HG03439 (cell line): ENCODE measurements at regions not wholly inside any gene's neighbourhood (a gene's known extent, or its start where the extent isn't known, plus 50 kb on each side); places are given as distances from the start of the nearest gene placed in this dataset.

Experiments
- ATAC-seq: cut with Tn5 transposase; IDR thresholded peaks from one replicate; pipeline ENCODE4 v1.9.1; 2021; ENCODE audit warnings: mild to moderate bottlenecking, moderate library complexity; ENCODE audit not compliant: unreplicated experiment

DNA sequence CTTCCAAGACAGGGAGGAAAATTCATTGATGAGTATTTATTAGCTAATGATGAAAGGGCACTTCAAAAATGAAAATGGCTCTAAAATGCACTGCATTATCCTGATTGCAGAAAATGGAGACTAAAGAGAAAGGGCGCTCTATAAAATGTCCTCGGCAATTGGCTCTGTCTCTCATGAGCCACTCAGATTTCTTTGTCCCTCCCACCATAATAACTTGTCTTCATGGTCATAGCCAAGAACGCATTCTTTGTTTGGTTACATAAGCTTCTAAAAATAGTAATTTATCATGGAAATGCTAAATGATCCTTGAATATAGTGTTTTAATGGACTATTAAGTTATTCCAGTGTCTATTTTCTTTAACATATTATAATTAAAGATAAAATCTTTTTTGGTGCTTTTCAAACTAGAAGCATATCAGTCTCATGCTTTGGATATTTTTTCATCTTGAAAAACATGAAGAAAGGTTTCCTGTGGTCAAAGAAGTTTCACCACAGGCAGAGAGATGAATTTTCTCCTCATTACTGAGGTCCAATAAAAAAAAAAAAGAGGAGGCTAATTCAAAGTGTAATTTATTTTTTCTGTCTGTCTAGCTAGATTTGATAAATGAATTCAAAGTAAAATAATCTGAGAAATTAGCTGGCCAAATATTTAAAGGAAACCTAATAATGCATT, 238.1 kb upstream of the BLID start:
- no peak for ATAC-seq

DNA sequence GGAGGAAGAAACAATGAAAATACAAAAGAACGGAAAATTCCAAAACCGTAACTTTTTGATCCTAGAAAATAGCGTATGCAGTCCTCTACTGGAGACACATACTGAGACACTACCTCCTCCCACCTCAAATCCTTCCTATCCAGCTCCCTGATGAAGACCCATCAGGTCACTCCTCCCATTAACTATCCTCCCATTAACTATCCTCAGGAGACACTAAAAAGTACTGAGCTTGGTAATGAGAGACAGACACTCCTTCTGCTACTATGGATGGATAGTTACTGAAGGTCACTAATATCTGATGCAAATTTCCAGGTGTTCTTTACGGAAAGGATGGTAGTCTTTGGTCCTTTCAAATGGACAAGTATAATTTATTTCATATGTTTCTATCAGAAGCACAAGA, 237.5 kb upstream of the BLID start:
- no peak for ATAC-seq

DNA sequence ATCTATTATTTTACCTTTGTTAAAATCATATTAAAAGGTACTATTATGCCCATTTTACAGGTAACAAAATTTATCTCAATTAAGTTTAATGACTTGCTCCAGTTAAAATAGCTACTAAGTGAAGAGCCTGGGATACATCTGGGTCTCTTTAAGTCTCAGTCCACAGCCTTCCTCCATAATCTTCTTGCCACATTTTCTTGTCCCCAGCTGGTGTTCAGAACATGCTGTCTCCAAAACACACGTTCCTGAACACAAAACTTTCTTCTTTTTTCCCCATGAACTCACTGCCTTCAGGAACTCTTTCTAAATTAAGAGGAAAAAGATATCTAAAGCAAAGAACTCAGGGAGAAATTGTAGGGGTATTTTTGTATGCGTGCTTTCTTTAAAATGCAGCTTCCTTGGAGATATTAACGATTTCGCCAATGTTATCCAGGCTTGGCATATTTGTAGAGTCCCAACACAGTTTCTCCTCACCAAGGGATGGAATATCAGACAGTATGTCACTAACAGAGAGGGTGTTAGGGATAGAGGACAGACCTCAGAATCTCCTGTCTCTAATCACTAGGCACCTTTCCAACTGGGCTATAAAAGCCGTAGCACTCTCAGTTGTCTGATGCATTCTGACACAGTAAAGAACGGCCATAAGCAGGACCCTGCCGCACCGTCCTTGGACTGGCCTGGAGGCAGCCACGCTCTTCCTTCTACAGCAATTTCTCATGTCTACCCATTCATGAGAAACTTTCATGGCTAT, 232.8 kb upstream of the BLID start:
- ATAC-seq, result no peak

DNA sequence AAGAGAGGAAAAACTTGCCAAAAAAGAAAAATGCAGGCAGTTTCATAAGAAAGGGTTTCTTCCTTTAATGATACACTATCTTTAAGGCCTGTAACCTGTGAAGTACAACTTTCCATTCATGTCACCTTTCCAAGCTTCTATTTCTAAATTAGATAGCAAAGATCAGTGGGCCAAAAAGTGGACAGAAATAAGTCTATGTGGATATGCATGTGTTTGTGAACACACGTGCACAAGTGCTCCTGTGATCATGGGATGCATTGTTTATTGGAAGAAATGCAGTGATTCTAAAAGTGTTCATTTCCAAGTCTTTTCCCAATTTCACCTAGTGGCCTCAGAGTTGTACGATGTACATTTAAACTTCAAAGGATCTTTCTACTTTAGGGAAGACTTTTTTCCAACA, 230.0 kb upstream of the BLID start:
- no peak for ATAC-seq

DNA sequence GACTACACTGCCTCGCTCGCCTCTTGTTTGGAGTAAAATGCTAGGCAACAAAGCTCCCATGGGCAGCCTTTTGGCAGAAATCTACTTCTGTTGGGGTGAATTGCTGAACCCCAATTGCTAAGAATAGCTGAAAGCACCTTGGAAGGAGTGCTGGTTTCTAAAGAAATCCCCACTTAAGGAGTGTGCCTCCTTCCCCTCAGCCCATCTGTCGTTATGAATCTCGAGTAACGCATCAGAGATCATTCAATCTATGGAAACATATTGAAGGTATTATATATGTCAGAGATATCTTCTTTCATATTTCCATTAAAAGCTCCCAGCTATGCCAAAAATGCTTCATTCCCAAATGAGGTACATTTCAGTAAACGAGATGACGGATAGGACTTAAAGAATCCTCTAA, 229.6 kb upstream of the BLID start:
- no peak for ATAC-seq

DNA sequence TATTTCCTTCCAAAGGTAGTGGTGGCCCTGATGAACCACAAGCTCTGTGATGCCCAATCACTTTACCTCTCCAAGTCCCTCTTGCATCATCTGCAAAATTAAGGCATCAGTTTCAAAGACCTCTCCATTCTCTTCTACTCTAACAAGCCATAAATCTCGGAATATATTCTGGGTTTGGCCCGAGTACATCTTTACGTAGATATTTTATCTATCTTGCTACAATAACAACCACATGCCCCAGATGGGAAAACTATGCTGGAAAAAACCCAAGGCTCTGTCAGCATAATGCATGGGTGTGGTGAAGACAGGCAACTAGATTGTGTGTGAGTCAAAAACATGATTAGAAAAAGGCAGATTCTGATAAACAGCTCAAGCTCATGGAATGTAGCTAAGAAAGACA, 228.2 kb upstream of the BLID start:
- ATAC-seq, result no peak

DNA sequence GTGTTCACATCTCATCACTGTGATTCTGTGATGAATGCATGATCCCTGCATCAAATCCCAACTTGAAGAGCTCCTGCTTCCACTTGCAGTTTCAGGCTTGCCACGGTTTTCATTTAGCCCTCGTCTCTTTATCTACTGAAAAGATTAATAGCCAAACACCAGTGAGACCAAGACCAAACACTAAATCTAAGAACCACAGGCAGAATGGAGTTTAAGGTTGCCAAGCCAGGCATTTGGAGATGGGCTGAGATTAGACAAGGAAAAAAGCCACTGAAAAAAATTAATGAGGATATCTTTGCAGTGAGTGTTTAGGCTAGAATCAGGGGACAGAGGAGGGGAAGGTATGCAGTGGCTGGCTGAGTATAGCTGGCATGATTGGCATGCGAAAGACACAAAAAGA, 227.2 kb upstream of the BLID start:
- ATAC-seq, result no peak

DNA sequence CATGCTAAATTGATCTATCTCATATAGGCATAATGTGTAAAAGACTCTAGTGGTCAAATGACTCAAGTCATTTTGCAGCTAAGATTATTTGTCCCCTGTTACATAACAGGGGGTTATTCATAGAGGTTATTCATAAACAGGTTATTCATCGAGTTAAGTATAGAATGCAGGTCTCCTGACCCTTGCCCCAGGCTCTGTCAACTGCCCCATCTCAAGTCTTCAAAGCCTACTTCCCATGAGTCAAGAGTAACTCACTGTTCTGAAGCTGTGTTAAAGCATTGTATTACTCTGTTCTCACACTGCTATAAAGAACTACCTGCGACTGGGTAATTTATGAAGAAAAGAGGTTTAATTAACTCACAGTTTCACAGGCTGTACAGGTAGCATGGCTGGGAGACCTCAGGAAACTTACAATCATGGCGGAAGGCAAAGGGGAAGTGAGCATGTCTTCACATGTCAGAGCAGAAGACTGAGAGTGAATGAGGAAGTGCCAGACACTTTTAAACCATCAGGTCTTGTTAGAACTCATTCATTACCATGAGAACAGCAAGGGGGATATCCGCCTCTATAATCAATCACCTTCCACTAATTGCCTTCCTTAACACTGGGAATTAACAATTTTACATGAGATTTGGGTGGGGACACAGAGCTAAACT, 226.2 kb upstream of the BLID start:
- no peak for ATAC-seq

DNA sequence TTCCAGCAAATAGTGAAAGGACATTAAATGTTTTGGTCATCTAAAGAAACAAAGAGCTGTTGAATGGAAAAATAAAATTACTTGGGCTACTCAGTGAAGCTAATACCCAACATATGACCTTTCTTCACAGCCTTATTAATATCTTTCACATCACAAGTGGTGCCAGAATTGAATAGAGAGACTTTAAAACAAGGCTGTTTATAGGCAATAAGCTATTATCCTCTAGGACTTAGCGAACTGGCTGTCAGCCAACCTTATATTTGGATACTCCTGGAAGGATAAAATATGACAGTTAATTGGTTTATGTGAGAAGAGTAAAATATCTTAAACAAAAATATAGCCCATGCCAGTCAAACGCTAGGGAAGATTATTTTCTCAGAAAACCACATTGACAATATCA, 225.5 kb upstream of the BLID start:
- no peak for ATAC-seq

DNA sequence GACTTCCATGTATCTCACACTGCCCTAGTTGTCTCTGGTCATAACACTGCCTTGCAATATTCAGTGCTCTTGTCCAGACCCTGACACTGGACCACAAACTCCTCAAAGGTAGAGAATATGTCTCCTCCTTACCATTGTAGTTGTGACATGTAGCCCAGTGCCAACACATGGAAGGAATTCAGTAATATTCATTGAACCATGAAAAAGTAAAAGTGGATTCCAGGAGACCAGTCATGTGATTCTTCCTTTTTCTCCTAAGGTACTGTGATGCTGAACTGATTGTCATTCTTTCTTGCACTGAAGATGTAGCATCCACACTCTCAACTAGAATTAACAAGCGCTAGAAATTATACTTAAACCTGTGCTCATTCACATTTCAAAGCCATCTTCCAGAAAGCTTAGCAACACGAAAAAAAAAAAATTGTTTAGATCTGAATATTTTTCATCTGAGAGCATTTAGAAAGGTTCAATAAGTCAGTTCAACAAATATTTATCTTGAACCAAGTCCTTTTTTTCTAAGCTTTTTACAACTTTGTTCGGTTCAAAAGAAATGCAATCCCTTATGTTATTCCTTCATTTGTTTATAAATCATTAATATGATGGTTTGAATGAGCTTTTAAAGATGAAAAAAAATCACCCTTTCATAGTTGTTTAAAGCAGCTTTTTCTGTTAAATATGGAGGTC, 224.7 kb upstream of the BLID start:
- no peak for ATAC-seq

DNA sequence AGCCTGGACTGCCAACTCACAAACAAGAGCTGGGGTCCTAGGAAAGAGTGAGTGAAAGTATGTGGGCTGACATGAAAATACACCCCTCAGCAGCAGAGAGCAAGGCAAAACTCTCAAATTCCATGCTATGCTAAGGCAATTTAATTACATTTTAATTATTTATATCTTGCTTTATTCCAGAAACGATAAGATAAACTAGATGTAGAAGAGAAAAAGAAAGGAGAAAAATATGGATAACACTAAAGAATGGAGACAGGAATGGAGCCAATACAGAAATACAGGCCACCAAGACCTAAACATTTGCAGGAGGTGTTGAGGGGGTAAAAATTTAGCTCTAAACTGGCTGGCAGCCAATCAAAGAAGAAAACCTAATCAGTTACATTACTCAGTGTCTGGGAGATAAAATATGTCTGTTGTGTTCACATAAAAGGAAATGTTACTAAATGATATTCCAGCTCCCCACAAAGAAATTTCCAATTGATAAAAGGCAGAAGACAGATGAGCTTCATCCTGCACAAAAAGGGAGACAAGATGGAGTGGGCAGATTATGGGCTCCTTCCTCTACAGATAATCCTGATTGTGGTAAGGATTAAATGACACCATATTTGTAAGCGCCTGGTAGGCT, 223.5 kb upstream of the BLID start:
- no peak for ATAC-seq

DNA sequence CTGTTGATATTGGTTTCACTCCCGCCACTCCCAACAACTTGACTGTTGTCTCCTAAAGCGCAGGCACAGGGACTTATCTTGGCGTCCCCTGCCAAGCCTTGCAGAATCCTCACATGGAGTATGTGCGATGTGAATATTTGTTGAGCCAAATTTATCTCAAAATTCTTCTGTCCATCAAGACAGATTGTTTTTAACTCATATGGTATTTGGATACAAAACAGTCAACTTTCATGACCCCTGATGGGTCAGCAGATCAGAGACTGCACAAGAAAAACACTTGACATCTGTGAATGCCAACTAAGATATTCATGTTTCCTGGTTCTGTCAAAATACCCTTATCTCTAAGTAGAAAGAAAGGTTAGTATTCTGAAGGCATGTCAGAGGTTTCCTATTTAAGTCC, 221.7 kb upstream of the BLID start:
- ATAC-seq, result no peak

DNA sequence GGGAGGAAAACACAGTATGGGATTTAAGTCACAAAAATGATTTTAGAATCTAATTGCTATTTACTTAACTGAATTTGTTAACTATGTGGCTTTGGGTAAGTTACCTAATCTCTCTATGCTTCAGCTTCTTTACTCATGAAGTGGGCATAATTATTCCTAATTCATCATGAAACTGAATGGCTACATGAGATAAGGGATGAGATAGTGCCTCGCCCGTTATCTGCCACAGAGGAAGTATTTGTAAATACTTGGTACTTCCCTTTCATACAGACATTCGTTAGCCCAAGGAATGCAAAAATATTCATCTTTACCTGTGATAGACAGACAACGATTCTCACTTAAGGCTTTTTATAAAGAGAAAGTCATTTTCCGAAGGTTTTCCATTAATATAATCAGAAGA, 221.2 kb upstream of the BLID start:
- no peak for ATAC-seq

DNA sequence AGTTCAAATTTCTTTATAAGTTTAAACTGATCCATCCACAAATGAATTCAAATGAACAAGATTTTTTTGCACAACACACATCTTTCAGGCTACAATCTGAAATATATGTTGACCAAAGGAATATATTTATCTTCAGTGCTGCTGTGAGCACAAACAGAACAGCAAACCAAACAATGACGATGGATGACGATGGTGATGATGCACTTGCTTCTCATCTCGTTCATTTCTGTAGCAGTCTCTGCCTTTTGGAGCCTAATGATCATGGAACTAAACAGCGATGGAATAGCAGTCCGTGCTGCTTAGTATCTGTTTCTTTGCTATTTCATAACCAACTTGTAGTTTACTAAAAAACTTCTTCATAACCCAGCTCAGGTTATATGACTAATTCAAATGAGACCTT, 220.7 kb upstream of the BLID start:
- ATAC-seq, result no peak

DNA sequence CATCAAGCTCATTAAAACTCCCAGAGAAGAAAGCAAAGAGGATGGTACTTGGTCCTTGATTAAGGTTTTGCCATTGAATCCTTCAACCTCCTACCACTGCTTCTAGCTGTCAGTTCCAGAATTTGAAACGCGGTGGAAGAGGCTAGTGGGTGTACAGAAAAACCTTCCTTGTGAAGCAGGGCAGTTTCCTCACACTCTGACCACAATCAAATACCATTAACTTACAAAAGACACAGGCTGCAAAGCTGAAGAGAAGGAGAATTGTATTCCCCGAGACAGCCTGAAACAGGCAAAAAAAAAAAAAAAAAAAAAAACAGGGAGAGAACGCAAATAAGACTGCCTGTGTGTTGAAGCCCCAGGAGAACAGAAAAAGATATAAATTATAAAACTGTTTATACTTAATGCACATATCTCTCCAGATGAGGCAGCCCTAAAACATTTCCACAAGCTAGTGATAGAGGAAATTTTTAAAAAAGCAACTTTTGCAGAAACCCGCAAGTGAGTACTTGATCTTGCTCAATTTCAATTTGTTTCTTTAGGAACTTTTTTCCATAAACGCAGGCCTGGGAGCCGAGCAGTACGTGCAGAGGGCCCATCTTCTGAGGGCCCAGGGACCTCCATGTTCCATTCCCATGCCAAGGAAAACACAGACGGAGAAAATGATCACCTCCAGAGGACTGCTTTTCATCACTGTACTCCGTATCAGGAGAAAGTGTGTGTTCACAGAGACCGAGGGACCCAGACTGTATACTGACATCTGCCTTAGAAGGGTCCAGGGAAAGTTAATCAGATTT, 218.7 kb upstream of the BLID start:
- ATAC-seq, result no peak

DNA sequence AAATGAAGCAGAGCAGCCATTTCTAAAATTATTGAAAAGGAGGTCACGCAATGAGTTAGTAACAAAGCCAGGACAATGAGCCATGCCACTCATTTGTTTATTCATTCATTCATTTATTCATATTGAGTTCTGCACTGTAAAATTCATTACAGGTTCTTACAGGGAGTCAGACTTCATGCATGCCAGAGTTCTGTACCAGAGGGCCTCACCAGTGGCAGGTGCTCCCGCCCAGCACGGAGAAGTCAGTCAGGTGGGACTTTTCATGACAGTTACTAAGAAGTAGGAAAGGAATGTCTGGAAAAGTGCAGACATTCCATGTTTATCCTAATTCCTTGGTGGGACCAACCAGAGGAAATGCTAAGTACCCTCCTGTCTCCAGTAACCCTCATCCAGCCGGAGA, 217.5 kb upstream of the BLID start:
- no peak for ATAC-seq

DNA sequence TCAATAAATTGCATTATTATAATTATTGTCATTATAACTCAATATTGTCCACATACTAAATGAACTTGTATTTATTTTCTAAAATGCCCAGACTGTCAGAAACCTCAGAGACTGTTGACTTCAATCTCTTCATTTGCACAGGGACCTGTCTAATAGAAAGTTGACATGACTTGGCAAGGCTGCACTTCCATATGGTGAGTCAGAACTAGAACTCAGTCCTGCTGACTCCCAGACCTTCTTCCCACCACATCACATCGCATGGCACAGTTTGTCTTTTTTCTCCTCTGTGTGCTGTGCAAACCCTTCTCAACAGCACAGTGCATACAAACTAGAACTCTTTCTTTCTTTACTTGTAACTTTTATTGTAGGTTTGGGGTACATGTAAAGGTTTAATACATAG, 215.1 kb upstream of the BLID start:
- ATAC-seq, result no peak

DNA sequence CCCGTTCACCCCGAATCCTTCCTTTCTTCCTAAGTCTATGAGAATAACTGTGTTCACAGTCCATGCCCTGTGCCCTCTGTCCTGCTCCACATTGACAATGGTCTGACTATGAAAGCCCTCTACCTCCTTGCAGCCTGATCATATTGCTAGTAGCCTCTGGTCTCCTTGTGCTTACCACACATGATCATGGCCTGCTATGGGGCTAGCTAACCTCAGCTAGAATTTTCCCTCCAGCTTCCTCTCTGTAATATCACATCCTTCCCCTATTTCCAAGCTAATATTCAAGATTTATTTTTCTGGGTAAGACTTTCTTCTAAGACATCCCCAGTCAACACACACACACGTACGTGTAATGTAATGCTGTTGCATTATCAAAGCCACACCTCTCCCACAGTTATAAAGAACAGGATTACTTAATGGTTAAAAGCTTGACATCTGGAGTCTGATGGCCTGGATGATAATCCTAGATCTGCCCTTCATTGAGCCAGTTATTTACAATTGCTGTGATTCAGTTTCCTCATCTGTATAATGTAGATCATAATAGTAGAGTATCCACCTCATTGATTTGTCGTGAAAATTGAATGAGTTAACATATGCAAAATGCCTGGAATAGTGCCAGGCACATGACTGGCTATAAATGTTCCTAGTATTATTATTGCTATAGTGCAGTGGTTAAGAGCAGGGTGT, 214.4 kb upstream of the BLID start:
- no peak for ATAC-seq

DNA sequence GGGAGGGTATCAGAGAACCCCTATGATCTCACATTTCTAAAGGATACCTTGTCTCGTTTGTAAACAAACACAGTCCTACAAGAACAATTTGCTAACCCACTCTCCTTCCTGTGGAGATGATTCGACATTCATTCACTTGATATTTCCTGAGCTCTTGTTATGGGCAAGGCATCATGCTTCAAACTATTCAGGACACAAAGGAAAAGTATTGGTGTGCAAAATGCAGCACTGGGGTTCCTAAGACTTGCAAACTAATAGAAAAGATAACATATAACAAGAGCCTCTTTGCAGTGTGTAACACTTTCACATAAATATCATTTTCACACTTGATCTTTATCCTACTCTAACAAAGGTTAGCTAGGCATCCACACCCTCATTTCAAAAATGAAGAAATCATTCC, 211.5 kb upstream of the BLID start:
- no peak for ATAC-seq
